SK-N-SH (cell line): ENCODE measurements at regions not wholly inside any gene's neighbourhood (a gene's known extent, or its start where the extent isn't known, plus 50 kb on each side); places are given as distances from the start of the nearest gene placed in this dataset.

Experiments
- CTCF ChIA-PET: fragments of 300-600, 350-600 bp; formaldehyde crosslinking; extraction: SDS; loops from one replicate; lab custom pipeline; 2021; lab: Yijun Ruan, JAX
- POLR2A ChIA-PET: fragments of 350-600 bp; sonication (Branson Sonifier 250); formaldehyde crosslinking; extraction: SDS; loops from one replicate; lab custom pipeline; 2020; ENCODE audit warnings: antibody characterized with exemption, inconsistent platforms; lab: Yijun Ruan, JAX
- DNase-seq: peaks from one replicate; pipeline ENCODE4 v3.0.0; 2012
- H2AFZ ChIP-seq: fragments of 200-600 bp; sonication (generic); 2 replicates; pipeline ENCODE4 v1.8.1; 2016; ENCODE audit warnings: antibody characterized with exemption, mild to moderate bottlenecking, low read depth
- H3F3A ChIP-seq: fragments of 200-600 bp; sonication (generic); replicated peaks from 2 replicates; pipeline ENCODE3; 2016; ENCODE audit warnings: antibody characterized with exemption, mild to moderate bottlenecking; ENCODE audit not compliant: insufficient read depth
- H3K27ac ChIP-seq, 2 experiments: fragments of 200-500 bp in 1 of 2; fragments of 200-600 bp in 1 of 2; sonication (Bioruptor generic) in 1 of 2; sonication (generic), shearing (Covaris generic) in 1 of 2; 2 replicates each; pipeline versions ENCODE4 v1.5.1 to v1.6.1; 2014 to 2016; ENCODE audit warnings: low read depth in 2 of 2, inconsistent platforms in 1 of 2, low read length in 1 of 2, mild to moderate bottlenecking in 1 of 2, mixed read lengths in 1 of 2
- H3K27me3 ChIP-seq: fragments of 200-600 bp; sonication (generic), shearing (Covaris generic); 2 replicates; pipeline ENCODE4 v1.6.1; 2016; ENCODE audit warnings: mixed run types; ENCODE audit not compliant: insufficient read depth
- H3K36me3 ChIP-seq, 2 experiments: fragments of 200-500 bp in 1 of 2; fragments of 200-600 bp in 1 of 2; sonication (Bioruptor generic) in 1 of 2; sonication (generic) in 1 of 2; replicated peaks in 1 of 2; 2 replicates each; pipeline versions ENCODE3 to v1.5.1; 2014 to 2016; ENCODE audit warnings: low read length in 1 of 2, mild to moderate bottlenecking in 1 of 2; ENCODE audit not compliant: insufficient read depth in 2 of 2, control insufficient read depth in 1 of 2
- H3K4me1 ChIP-seq, 2 experiments: fragments of 200-500 bp in 1 of 2; fragments of 200-600 bp in 1 of 2; sonication (Bioruptor generic) in 1 of 2; sonication (generic), shearing (Covaris generic) in 1 of 2; 2 replicates each; pipeline versions ENCODE4 v1.5.1 to v1.6.1; 2014 to 2016; ENCODE audit warnings: low read depth in 1 of 2, low read length in 1 of 2, mixed run types in 1 of 2; ENCODE audit not compliant: insufficient read depth in 2 of 2, control insufficient read depth in 1 of 2
- H3K4me2 ChIP-seq: fragments of 200-600 bp; sonication (generic), shearing (Covaris generic); 2 replicates; pipeline ENCODE4 v1.6.1; 2017; ENCODE audit warnings: mixed run types
- H3K4me3 ChIP-seq, 2 experiments: fragments of 200-500 bp in 1 of 2; fragments of 200-600 bp in 1 of 2; sonication (Bioruptor generic) in 1 of 2; sonication (generic), shearing (Covaris generic) in 1 of 2; 2 replicates each; pipeline versions ENCODE4 v1.5.1 to v1.8.1; 2014 to 2016; ENCODE audit warnings: low read depth in 2 of 2, inconsistent platforms in 1 of 2, low read length in 1 of 2, mild to moderate bottlenecking in 1 of 2, mixed read lengths in 1 of 2, moderate library complexity in 1 of 2
- H3K79me2 ChIP-seq: fragments of 200-600 bp; sonication (generic); 2 replicates; pipeline ENCODE4 v1.8.1; 2017; ENCODE audit warnings: mild to moderate bottlenecking; ENCODE audit not compliant: insufficient read depth
- H3K9ac ChIP-seq: fragments of 200-600 bp; sonication (generic); 2 replicates; pipeline ENCODE4 v1.6.1; 2017; ENCODE audit warnings: mixed run types
- H3K9me2 ChIP-seq: fragments of 200-600 bp; sonication (generic); 2 replicates; pipeline ENCODE4 v1.6.1; 2017; ENCODE audit warnings: mixed run types
- H3K9me3 ChIP-seq: fragments of 200-600 bp; sonication (generic); 2 replicates; pipeline ENCODE4 v1.6.1; 2017; ENCODE audit warnings: mixed run types, mild to moderate bottlenecking, moderate library complexity
- H4K20me1 ChIP-seq: fragments of 200-600 bp; sonication (generic); 2 replicates; pipeline ENCODE4 v1.6.1; 2017; ENCODE audit warnings: mild to moderate bottlenecking, mixed run types; ENCODE audit not compliant: insufficient read depth
- CHD2 ChIP-seq: fragments of 150-350 bp; IDR thresholded peaks from 2 replicates; pipeline ENCODE4 v1.6.1; 2018; ENCODE audit warnings: low read length; ENCODE audit not compliant: partially characterized antibody
- ELF1 ChIP-seq: IDR thresholded peaks from 2 replicates; pipeline ENCODE4 v1.4.0; 2012
- EP300 ChIP-seq, 2 experiments: IDR thresholded peaks; 2 replicates each; pipeline versions ENCODE4 v1.4.0 to v1.6.1; 2012; ENCODE audit warnings: borderline replicate concordance in 1 of 2, low read depth in 1 of 2, low read length in 1 of 2
- FOSL2 ChIP-seq: IDR thresholded peaks from 2 replicates; pipeline ENCODE4 v1.4.0; 2012; ENCODE audit warnings: low read depth, mild to moderate bottlenecking, moderate library complexity, borderline replicate concordance
- GATA2 ChIP-seq: sonication (generic); formaldehyde crosslinking; IDR thresholded peaks from 2 replicates; pipeline ENCODE4 v1.5.0; 2020; ENCODE audit warnings: mild to moderate bottlenecking, missing genetic modification reagents
- IRF3 ChIP-seq: fragments of 150-350 bp; IDR thresholded peaks from 2 replicates; pipeline ENCODE4 v1.6.1; 2016; ENCODE audit warnings: mild to moderate bottlenecking, low read depth, low read length
- MAX ChIP-seq: IDR thresholded peaks from 2 replicates; pipeline ENCODE4 v1.4.0; 2012; ENCODE audit warnings: low read depth
- RAD21 ChIP-seq: IDR thresholded peaks from 2 replicates; pipeline ENCODE4 v1.6.1; 2012; ENCODE audit warnings: mild to moderate bottlenecking, low read length
- RCOR1 ChIP-seq: fragments of 150-350 bp; IDR thresholded peaks from 2 replicates; pipeline ENCODE4 v1.6.1; 2017; ENCODE audit warnings: antibody characterized with exemption, low read length
- RXRA ChIP-seq: IDR thresholded peaks from 2 replicates; pipeline ENCODE4 v1.4.0; 2012; ENCODE audit warnings: low read depth, mild to moderate bottlenecking, borderline replicate concordance
- SIN3A ChIP-seq: IDR thresholded peaks from 2 replicates; pipeline ENCODE4 v1.6.1; 2012; ENCODE audit warnings: low read depth, mild to moderate bottlenecking, low read length, moderate library complexity, borderline replicate concordance
- SMC3 ChIP-seq: IDR thresholded peaks from 2 replicates; pipeline ENCODE4 v1.6.1; 2012; ENCODE audit warnings: low read depth, low read length, improper control_type of control experiment
- TAF1 ChIP-seq: IDR thresholded peaks from 2 replicates; pipeline ENCODE4 v1.6.1; 2012; ENCODE audit warnings: low read depth, mild to moderate bottlenecking, low read length, moderate library complexity, borderline replicate concordance
- TCF12 ChIP-seq: IDR thresholded peaks from 2 replicates; pipeline ENCODE4 v1.4.0; 2012
- WGBS: methylation state at CpG from one replicate; pipeline ENCODE4 v1.1.6; 2017; ENCODE audit warnings: low lambda C conversion rate; 5-methylcytosine and 5-hydroxymethylcytosine counted together

GRCh38 chr12:20040831-20041230 lies 327.5 kb upstream of the PDE3A start (continued):
- TF ChIP-seq RXRA: no peak
- TF ChIP-seq SIN3A: no peak
- no peak for TF ChIP-seq FOSL2
- no peak for TF ChIP-seq MAX
- TF ChIP-seq SMC3: no peak
- no peak for TF ChIP-seq TAF1
- TF ChIP-seq GATA2 (CRISPR knock-in tag): no peak
- TF ChIP-seq, all 33 proteins: peak for 0

DNA sequence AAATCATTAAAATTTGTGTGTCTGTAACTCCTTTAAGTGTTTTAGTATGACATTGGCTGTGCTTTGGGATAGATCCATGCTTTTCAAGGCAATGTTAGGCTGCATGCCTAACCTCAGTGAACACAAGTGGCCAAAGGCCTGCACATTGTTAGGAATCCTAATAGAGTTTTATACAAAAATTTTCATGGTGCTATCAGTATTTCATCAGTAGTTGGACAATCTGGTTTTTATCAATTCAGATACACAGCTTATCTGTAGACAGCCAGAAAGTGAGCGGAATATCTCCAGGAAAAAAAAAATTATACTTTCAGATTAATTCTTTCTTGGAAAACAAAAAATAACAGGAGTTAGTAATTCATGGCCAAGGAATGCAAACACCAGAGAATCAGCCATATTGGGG lies 324.0 kb upstream of the PDE3A start:
- ChIA-PET POLR2A (no interaction called here), CTCF (no interaction called here)
- Histone ChIP-seq H3K4me2 (no peak overlapping the region), H3K9me3 (no peaks in the 10 kb centered on the region), H3K4me3 (no peak overlapping the region), H3K27me3 (no peaks in the 10 kb centered on the region), H3F3A (no peaks in the 10 kb centered on the region), H4K20me1 (no peaks in the 10 kb centered on the region), H3K4me1 (peaks cover 0 to 13% of the 10 kb centered on the region in 2 experiments; a peak in 2 of 4 replicates), H3K9ac (no peak overlapping the region), H3K9me2 (no peaks in the 10 kb centered on the region), H3K79me2 (no peaks in the 10 kb centered on the region), H3K36me3 (no peaks in the 10 kb centered on the region), H3K27ac (peak overlapping the region in 1 of 2 experiments; percentile 75; a peak in 2 of 4 replicates), H2AFZ (no peak overlapping the region)
- DNase-seq: peak; percentile 6
- TF ChIP-seq CHD2 (peak; percentile 24), TAF1 (no peak), RAD21 (no peak; the same call in 1 of the 2 replicates), RCOR1 (peak; percentile 92), IRF3 (no peak), TCF12 (peak; percentile 50; the same call in 1 of the 2 replicates), GATA2 (CRISPR knock-in tag) (peak; percentile 36), EP300 (IDR thresholded peaks at IDR 0.05; ENCODE audit: borderline replicate concordance in 1 of 2, low read depth in 1 of 2, low read length in 1 of 2) (peak in 1 of 2 experiments; percentile 78; a peak in 1 of 4 replicates)
- 68% methylated on average over 1 of the region's 1 CpG for WGBS

GRCh38 chr12:20044846-20045245 lies 323.5 kb upstream of the PDE3A start:
- Histone ChIP-seq H3K4me3 (no peak overlapping the region), H3K27me3 (no peaks in the 10 kb centered on the region), H3K9me2 (no peaks in the 10 kb centered on the region), H3K36me3 (no peaks in the 10 kb centered on the region), H3K9ac (no peak overlapping the region), H4K20me1 (no peaks in the 10 kb centered on the region), H3K4me1 (peaks cover 0 to 13% of the 10 kb centered on the region in 2 experiments; a peak in 2 of 4 replicates), H3K79me2 (no peaks in the 10 kb centered on the region), H3K4me2 (no peak overlapping the region), H3F3A (no peaks in the 10 kb centered on the region), H3K9me3 (no peaks in the 10 kb centered on the region), H2AFZ (0 out of 2 replicates have a peak overlapping the region, but pooled peaks have one; percentile 17), H3K27ac (peak overlapping the region in 1 of 2 experiments; percentile 75; a peak in 2 of 4 replicates)
- peak; percentile 10 for DNase-seq
- 63% methylated on average over 3 of the region's 3 CpGs for WGBS
- no peak for TF ChIP-seq ELF1
- 0 out of 2 replicates have a peak, but pooled peaks have one; percentile 4 for TF ChIP-seq TCF12
- ChIA-PET CTCF (interaction anchor here (1.4 kb wide), 1 partner anchor 537 kb away, joined by 3 read pairs; no protein-coding TSS in a partner anchor), POLR2A (no interaction called here)
